PC-3 (cell line): ENCODE measurements at regions not wholly inside any gene's neighbourhood (a gene's known extent, or its start where the extent isn't known, plus 50 kb on each side); places are given as distances from the start of the nearest gene placed in this dataset.

ENCODE experiments used
- EZH2 ChIP-seq: fragments of 300-600 bp; sonication (generic); IDR thresholded peaks from one replicate; pipeline ENCODE4 v1.6.1; 2017; ENCODE audit warnings: antibody characterized with exemption, mild to moderate bottlenecking, low read length; ENCODE audit not compliant: unreplicated experiment
- TF ChIP-seq, protein P1 (sequence below): fragments of 300-600 bp; sonication (generic); conservative IDR thresholded peaks from 2 replicates; pipeline ENCODE4 v1.5.1; 2017; ENCODE audit warnings: antibody characterized with exemption, low read depth, mild to moderate bottlenecking, low read length

DNA sequence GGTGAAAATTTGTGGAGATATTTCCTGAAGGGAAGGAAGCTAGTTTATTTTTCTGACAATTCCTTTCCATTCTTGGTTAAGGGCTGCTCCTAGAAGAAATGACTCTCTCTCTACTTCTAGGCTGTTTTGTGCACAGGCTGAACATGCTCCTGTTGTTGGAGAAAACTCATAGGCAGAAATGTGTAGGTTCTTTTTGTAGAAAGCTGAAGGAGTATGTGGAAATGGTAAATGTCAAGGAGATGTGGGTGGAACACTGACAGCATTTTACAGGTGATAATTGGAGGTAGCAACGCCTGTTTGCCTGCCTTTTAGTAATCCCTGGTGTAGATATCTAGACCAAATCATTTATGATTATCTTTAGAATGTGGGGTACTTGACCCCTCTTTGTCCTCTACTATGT, 322.2 kb upstream of the TBC1D5 start:
- TF ChIP-seq, protein P1, sequence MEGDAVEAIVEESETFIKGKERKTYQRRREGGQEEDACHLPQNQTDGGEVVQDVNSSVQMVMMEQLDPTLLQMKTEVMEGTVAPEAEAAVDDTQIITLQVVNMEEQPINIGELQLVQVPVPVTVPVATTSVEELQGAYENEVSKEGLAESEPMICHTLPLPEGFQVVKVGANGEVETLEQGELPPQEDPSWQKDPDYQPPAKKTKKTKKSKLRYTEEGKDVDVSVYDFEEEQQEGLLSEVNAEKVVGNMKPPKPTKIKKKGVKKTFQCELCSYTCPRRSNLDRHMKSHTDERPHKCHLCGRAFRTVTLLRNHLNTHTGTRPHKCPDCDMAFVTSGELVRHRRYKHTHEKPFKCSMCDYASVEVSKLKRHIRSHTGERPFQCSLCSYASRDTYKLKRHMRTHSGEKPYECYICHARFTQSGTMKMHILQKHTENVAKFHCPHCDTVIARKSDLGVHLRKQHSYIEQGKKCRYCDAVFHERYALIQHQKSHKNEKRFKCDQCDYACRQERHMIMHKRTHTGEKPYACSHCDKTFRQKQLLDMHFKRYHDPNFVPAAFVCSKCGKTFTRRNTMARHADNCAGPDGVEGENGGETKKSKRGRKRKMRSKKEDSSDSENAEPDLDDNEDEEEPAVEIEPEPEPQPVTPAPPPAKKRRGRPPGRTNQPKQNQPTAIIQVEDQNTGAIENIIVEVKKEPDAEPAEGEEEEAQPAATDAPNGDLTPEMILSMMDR, result no peak
- TF ChIP-seq EZH2, result no peak
